Head of caudate nucleus (tissue), 42 donors: ENCODE measurements at regions not wholly inside any gene's neighbourhood (a gene's known extent, or its start where the extent isn't known, plus 50 kb on each side); places are given as distances from the start of the nearest gene placed in this dataset.
A peak's percentile ranks its signal among the peaks of the same experiment; 100 is the strongest.

Experiments used
- DNase-seq, 42 donors: peaks; one replicate each; pipeline versions ENCODE4 v3.0.0 to v3.0.0-alpha.2; 2020 to 2021; ENCODE audit warnings: mixed read lengths in 7 of 42
- intact Hi-C: fragments of 100-400 bp; cut with DNase I; formaldehyde crosslinking; loops from one replicate; pipeline ENCODE4 v1.15.0; 2022

DNA sequence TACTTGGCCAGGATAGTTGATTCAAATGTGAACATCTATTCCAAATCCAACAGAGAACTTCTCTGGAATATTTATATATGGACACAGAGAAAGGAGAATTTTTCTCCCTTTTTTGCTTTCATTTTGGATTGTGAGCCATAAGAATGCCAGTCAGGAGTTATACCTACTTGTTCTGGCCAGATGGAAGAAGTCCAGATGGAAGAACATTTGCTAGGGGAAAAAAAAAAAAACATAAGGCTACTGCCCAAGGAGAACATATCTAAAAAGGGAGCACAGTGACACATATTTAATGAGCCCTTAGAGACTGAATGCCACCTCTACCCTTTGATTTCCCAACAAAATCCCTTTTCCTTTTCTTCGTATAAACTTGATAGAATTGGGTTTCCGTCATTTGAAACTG, 61.7 kb upstream of the PPP2R2B start:
- intact Hi-C loops: no loop called here
- no peak for DNase-seq

DNA sequence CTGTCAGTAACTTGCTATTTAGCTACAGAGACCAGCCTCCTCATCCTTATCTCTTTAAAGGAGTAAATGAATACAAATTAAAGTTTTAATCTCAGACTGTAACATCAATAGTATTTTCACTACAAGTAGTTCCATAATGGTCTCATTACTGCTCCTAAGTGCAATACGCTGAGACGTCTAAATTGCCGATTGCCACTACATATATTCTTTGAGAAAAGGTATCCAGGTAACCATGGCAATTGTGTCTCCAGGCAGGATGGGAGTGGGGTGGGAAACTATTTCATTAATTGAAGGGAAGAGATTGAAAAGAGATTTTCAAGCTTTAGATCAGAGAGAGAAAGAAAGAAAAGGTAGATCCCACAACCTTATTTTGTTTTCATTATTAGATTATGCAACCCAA, 65.5 kb upstream of the PPP2R2B start:
- intact Hi-C loops: no loop called here
- no peak for DNase-seq

DNA sequence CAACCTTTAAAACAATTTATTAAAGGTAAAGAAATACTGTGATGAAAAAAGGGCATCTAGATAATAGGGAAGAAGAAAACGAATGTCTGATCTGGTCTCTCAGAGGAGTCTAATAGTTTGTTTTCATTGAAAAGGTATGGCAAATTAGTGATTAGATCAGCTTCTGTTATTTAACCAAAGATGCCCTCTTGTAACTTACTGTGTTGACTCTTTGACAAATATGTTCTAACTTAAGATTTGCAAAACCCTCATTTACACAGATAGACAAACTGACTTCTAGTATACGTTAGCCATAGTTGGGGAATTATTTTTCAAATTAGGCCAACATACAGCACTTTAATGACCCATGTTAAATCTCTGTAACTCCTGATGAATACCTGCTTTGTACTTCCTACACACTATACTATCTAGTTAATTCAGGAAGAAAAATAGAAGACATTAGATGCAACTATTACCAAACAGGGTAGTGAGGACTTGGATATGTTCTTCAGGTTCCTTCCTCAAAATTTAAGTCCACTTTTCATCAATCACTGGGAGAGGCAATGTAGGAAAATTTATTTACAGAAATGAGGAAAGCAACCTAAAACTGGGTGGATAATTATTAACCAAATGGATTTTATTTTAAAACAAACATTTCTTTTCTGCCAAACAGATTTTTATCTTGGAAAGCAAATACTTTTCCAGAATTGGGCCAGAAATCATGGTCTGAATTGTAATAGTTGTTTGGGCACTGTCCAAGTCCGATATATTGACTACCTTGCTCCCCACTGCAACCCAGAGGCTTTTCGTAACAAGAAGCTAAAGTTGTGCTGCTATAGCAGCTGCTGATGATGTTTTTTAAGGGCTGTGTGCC, 66.4 kb upstream of the PPP2R2B start:
- DNase-seq: no peak
- intact Hi-C loops: no loop called here

DNA sequence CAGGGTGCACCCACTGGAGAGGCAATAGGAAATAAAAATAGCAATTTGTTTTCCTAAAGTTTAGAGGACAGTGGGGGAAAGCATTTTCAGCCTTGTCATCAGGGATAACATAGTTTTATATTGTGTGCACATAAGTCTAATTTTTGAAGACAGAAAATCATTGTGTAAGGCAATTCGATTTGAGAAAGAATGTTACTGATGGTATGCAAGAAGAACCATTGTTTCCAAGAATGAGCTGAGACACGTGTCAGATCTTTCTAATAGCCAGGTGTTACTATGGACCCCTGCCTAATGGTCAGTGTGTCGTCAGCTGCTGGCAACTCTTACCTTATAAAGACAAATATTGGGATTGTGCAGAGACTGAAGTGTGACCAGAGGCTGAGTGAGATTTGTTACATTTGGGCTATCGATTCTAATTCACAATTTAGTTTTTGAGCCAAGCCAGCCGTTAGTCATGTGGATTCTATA, 67.1 kb upstream of the PPP2R2B start:
- DNase-seq: no peak

DNA sequence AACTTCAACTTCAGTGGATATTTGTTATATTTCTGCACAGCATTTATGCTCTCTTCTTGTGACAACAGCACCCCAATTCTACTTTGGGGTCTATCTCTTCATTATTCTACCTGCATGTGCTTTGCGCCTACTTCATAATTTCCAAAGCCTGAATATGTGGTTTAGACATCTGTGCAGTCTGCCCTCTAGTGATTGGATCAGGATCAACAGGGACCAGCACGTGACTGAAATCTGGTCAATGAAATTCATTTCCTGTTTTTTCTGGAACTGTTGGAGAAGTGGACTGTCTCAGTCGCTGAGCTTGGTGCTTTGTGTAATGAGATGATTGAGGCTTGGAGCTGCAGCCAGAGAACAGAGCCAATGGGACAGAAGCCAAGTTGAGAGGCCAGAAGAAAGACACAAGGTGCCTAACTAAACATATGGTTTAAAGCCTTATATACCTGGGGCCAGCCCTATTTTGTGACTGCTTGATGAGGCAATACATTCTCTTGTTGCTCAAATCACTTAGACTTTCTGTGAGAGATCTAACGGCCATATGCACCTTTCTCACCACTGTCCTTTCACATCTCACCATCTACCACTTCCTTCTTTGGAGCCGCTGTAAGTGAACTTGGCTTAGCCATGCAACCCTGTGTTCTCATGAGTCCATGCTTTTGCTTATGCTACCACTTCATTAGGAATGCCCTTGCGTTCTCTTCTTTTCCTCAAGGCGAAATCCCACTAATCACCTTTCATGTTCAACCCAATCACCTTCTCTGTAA, 68.8 kb upstream of the PPP2R2B start:
- intact Hi-C loops: no loop called here
- peak in 22 of 42 donors; percentile 8 to 66 (median 31) for DNase-seq

More for the DNA sequence above, 67.1 kb upstream of the PPP2R2B start:
- intact Hi-C loops: no loop called here

DNA sequence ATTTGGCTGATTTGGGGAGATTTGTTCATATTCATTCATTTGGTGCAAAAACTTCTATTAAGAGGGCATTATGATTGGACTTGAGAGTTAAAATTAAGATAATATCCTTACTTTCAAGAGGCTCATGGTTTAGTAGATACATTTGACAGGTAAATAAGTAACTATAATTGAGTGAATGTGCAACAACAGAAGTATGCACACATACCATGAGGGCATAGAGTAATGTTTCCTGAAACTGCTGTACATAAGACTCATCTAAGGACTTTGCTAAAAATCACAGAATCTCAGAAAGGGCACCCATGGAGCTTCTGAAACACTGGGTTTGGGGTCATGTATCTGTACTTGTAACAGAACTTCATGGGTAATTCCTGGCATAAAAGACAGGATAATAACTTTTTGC, 70.1 kb upstream of the PPP2R2B start:
- intact Hi-C loops: no loop called here
- DNase-seq: no peak

DNA sequence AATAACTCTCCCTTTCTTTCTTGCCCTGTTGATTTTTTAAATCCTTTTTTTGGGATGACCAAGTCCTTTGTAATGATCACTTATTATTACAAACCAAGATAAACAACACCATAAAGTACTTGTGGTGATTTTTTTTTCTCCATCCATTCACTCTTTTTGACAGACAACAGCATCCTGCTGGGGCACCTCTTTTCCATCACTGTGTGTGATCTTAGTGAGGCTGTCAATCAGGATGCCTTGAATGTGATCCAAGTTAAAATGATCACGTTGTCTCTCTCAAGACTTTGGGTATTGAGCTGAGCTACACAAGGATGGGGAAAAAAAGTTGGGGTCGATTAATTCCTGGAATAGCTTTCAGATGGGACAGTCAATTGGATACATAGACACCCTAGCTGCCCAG, 73.6 kb upstream of the PPP2R2B start:
- intact Hi-C loops: loop anchor here (10.0 kb wide), 1 partner anchor 67 kb away; no protein-coding TSS in a partner anchor
- DNase-seq: no peak

DNA sequence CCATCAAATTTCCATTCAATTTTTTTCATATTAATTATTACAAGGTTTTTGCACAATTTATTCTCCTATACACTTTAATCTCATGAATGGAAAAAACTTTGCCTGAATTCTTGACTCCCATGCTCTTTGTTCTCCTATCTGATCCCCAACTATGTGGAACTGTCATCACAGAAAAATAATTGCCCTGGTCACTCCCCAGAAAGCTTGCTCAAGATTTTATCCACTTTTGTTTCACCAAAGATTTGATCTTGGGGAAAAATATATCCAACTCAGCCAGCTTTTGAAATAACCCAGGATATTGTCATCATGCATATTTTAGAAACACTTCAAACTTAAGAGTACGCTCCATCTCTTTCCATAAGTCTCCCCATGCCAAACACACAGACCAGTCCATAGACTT, 77.7 kb upstream of the PPP2R2B start:
- intact Hi-C loops: loop anchor here (10.0 kb wide), 1 partner anchor 71 kb away; no protein-coding TSS in a partner anchor

DNA sequence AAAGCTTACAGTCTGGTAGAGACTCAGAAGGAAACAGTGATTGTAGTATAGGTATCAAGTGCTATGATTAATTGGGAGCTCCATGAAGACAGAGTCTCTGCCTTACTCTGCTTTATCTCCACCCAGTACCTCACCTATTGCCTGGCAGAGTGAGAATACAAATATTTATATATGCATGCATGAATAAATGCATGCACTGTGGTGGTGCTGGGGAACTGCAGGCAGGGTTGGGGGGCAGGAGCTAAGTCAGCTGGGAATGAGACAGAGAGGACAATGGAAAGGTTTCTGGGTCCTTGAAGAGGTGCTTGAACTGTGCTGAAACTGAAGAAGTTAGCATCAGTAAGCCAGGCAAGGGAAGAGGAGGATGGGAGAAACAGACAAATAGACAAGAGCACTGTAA, 80.8 kb upstream of the PPP2R2B start:
- DNase-seq: no peak
- intact Hi-C loops: loop anchor here (10.0 kb wide), 1 partner anchor 75 kb away; no protein-coding TSS in a partner anchor

More for the DNA sequence above, 77.7 kb upstream of the PPP2R2B start:
- DNase-seq: no peak

DNA sequence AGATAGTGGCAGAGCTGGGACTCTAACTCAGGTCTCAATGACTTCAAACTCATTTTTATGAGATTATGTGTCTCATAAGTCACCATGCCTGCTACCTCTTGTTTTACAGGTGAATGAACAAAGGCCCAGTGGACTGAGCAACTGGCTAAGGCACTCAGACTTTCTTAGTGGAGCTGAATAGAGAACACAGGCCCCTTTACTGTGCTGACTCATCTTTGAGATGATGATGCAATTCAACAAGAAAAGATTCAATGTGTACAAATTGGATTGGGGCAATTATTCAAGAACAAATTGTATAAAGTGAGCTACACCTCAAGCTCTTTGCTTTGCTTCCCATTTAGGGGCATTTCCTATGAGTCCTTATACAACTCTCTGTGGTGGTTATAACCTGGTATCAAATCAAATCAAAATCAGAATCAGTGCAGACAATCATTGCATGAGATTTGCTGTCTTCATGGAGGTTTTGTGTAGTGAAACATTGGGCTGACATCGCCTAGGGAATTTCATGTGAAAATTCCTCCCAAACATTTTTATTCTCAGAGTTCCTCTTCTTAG, 84.3 kb upstream of the PPP2R2B start:
- peak in 2 of 42 donors; percentile 22 to 45 for DNase-seq
- intact Hi-C loops: loop anchor here (10.0 kb wide), 1 partner anchor 398 kb away; no protein-coding TSS in a partner anchor

DNA sequence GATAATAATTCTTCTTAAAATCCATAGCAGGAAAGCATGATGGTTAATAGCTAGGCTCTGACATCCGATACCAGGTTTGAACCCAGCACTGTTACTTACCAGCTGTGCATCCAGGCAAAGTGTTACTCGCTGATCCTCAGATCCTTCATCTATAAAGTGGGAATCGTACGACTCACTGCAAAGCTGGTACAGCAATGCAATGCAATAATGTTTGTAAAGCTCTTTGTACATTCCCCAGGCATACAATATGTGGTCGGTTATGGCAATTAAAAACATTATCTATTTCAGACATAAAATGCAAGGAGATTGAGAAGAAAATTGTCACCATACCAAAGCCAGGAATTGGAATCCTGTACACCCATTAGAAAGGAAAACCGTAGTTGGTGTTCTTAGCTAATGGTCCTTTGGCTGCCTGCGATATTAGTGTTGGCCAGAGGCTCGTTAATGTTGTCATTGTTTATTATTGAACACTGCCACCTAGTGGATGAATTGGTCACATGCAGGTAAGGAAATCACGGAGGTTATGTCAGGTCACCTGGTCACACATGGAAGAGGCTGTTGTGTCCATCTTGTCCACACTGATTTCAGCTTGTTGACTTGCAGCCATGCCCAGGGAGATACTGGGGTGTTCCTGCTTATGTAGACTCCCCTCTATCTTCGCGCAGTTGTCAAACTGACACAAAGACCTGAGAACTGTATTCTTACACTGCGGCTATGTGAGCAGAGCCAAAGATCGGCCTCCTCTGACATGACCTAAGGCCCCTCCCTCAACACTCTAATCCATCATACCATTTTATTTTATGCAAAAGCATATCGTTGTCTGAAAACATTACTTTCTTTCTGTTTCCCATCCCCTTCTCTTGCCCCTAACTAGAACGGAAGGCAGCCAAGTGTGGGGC, 87.5 kb upstream of the PPP2R2B start:
- intact Hi-C loops: loop anchor here (5.0 to 10.0 kb wide), 3 partner anchors 221 to 424 kb away; no protein-coding TSS in a partner anchor
- peak in 33 of 42 donors; percentile 19 to 89 (median 66) for DNase-seq

DNA sequence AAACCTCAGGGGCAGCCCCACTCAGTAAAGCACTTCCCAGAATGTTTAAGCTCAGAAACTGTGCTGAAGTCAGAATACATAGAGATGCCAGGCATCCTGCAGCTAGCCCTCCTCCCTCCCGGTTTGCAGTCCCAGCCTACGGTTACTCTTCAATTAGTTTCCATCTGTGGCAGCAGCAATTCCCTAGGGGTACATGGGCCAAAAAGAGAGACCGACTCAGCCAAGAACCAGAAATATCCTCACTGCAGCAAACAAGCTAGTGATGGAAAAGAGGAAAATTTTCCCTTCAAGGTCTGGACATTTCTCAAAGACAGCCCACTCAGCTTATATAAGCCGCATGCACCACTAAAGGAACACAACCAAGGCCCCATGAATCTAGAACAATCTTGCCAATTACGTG, 89.1 kb upstream of the PPP2R2B start:
- peak in 2 of 42 donors; percentile 15 to 39 for DNase-seq
- intact Hi-C loops: loop anchor here (5.0 to 10.0 kb wide), 3 partner anchors 220 to 425 kb away; no protein-coding TSS in a partner anchor

DNA sequence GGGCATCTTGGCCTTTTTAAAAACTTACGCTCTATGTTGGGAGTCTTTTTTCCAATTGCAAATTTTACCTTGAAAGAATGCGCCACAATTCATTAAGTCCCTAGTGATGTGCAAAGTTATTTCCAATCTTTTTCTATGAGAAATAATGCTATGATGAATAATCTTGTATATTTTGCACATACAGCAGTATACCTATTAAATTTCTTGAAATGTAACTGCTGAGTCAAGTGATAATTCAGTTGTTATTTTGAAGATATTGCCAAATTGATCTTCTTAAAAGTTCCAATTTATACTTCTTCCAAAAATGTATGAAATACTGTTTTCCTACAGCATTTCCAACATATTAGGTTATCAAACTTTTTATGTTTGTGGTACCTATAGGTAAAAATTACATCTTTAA, 92.8 kb upstream of the PPP2R2B start:
- intact Hi-C loops: no loop called here
- DNase-seq: no peak

DNA sequence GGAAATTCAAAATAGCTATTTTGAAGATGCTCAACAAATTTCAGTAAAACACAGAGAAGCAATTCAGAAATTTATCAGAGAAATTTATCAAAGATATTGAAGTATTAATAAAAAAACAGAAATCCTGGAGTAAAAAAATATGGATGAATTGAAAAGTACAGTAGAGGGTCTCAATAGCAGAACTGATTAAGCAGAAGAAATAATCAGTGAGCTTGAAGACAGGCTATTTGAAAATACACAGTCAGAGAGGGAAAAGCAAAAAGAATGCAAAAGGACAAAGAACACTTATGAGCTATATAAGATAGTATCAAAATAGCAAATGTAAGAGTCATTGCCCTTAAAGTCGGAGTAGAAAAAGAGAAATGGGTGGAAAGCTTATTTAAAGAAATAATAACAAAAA, 107.9 kb upstream of the PPP2R2B start:
- no peak for DNase-seq
- intact Hi-C loops: no loop called here

DNA sequence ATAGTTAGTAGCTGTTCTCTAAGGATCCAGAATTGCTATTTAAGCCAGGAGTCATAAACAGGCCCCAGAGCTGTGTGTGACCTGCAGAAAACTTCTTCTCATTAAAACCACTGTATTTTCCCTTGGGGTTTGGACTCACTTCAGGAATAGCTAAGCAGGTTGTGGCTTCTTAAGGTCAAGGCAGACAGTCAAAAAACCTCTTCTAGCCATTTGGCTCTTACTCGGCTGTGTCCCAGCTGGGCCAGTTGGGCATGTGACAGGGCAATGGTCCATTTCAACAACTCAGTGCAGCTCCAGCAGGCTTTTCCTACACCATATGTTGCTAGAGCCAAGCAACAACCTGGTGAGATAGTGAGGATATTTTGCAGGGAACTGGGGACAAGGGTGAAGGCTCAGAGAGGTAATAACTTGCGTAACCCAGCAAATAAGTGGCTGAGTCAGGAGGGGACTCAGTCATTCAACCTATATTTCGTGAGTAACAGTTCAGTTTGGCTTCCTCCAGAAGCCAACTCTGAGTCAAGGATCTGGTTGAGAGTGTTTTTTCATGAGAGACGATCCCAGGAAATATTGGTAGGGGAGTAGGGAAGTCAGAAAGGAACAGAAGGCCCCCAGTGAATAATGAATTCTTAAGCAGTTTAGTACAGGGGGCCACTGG, 115.4 kb upstream of the PPP2R2B start:
- intact Hi-C loops: no loop called here
- DNase-seq: peak in 36 of 42 donors; percentile 2 to 71 (median 40)

DNA sequence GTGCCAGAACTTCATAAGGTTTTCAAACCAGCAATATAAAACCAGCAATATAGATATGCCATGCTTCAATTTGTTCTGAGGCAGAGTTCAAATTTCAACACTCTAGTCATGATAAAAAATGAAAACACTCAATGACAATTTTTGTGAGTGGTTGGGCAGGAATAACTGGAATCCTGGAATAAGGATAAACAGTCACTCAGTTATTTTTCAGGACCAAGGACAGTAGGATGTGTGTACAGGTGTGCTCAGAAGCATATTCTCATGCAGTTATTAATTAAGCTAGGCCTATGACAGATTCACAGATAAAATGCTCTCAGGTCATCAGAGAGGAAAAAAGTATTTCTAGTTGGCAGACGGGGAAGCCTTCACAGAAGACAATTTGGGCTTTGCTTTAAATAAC, 117.3 kb upstream of the PPP2R2B start:
- no peak for DNase-seq
- intact Hi-C loops: no loop called here

DNA sequence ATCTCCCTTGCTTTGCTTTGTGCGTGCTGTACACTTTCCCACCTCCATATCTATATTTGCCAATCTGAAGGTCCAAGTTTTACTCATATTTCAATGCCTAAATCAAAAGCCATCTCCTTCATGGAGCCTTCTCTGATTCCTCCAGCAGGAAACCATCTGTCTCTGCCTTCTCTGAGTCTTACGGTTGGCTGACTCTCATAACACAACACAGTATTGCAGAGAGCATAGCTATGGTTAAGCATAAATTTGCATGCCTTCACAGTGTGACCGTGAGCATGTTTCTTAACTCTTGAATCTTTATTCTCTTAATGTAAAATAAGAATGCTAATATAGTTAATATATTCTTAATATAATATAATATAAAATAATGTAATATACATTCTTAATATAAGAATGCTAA, 136.8 kb upstream of the PPP2R2B start:
- intact Hi-C loops: no loop called here
- DNase-seq: no peak

DNA sequence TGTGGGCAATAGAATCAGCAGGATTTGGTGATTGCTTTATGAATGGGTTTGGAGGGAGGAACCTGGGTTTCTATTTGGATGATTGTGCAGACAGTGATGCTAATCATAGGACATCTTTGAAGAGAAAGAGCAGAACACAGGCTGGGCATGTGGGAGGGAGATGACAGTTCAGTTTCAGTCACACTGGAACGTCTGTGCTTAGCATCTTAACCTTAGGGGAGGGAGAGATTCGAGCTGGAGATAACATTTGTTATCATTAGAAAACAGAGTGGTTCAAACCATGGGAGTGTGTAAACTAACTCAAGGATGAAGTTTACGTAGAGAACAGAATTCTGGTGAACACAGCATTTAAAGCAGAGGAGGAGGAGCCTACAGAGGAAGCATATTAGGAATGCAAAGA, 138.6 kb upstream of the PPP2R2B start:
- intact Hi-C loops: no loop called here
- peak in 13 of 42 donors; percentile 18 to 65 (median 27) for DNase-seq
